C1 segment of cervical spinal cord (tissue), 14 donors: ENCODE measurements at regions not wholly inside any gene's neighbourhood (a gene's known extent, or its start where the extent isn't known, plus 50 kb on each side); places are given as distances from the start of the nearest gene placed in this dataset.

Source experiments
- DNase-seq, 14 donors: peaks; one replicate each; lab custom pipeline; 2025; lab: John Stamatoyannopoulos, UW

GRCh38 chr16:49081086-49081485, 200.6 kb downstream of the CBLN1 start:
- DNase-seq, result no peak

GRCh38 chr16:49078571-49078970, 203.1 kb downstream of the CBLN1 start:
- DNase-seq, result no peak

GRCh38 chr16:49078104-49078503, 203.5 kb downstream of the CBLN1 start:
- no peak for DNase-seq

GRCh38 chr16:49075709-49076108, 205.9 kb downstream of the CBLN1 start:
- no peak for DNase-seq

DNA sequence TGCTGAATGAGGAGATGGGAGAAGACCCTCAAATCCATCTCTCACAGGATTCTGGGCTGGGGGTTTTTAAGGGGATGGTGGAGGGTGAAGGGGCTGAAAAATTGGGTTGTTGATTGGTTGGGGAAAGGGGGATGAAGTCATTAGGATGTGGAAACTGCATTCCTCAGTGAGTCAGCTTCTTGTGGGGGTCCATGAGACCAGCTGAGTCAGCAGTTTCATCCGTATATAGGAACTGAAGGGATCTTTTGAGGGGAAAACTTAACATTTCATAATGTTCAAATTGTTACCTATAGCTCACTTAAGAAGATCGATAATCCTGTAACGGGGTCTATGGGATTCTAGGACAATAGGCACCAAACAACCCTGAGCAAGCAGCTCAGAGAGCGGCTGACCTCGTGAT, 213.4 kb downstream of the CBLN1 start:
- no peak for DNase-seq

- DNase-seq, result no peak
Measured at GRCh38 chr16:49067776-49068175, 213.9 kb downstream of the CBLN1 start.

GRCh38 chr16:49061137-49061714, 220.4 kb downstream of the CBLN1 start:
- peak in 1 of 14 donors; percentile 8 for DNase-seq

- DNase-seq, result no peak
Measured at GRCh38 chr16:49060728-49061127, 220.9 kb downstream of the CBLN1 start.

DNA sequence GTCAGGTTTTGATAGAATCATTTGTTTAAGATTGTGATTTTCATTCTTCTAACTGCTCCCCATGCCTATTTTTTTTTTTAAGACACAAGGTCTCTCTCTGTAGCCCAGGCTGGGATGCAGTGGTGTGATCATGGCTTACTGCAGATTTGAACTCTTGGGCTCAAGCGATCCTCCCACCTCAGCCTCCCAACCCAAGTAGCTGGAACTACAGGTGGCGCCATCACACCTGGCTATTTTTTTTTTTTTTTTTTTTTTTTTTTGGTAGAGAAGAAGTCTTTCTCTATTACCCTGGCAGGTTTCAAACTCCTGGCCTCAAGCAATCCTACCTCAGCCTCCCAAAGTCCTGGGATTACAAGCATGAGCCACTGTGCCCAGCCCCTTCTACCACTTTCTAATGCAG, 223.3 kb downstream of the CBLN1 start:
- no peak for DNase-seq

- DNase-seq, result no peak
Measured at GRCh38 chr16:49057936-49058335, 223.7 kb downstream of the CBLN1 start.

GRCh38 chr16:49057391-49057790, 224.2 kb downstream of the CBLN1 start:
- no peak for DNase-seq

GRCh38 chr16:49056546-49056945, 225.1 kb downstream of the CBLN1 start:
- no peak for DNase-seq

DNA sequence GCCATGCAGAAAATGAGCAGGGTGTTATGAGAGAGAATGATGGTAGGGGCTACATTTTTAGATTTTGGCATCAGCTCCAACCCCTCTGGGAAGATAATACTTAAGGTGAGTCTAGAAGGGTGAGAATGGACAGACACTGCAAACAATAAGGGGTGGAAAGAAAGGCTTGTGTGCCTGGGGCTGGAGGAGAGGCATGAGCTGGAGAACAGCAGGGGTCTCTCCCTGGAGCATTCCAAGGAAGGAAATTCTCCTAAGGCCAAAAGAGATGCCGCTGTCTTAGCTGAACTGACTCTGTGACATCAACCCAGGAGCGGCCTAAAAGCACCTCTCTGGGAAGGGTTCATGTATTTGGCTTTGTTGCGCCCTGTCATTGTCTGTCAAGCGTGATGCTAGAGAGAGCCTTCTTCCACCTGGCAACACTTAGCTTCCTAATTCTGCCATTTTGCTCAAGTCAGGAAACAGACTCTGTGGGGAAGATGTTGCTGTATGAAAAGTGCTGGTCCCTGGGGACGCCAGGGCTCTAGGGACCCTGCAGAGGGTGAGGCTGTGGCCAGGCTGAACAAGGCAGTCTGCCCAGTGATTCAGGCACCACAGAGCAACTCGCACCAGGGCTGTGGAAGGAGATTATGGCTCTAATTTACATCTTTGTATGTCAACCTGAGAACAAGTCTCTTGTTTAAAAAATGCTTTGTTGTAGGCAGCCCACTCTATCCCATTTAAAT, 225.7 kb downstream of the CBLN1 start:
- no peak for DNase-seq

DNA sequence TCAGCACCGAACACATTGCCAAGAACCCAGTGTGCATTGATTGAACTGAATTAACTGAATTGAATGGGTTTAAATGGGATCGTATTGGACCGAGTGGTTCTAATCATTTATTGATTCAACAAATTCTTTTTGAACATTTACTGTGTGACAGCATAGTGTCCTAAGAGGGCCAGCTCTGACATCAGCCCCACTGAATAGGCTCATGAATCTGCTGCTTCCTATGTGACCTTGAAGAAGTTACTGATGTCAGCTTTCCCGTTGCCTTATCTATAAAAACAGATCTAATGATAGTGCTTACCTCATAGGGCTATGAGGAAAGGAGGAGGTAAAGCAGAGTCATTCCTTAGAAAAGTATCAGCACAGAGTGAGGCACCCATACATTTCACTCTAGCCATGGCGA, 226.3 kb downstream of the CBLN1 start:
- DNase-seq, result no peak

- DNase-seq, result no peak
Measured at GRCh38 chr16:49054606-49055005, 227.0 kb downstream of the CBLN1 start.

GRCh38 chr16:49052846-49053245, 228.8 kb downstream of the CBLN1 start:
- no peak for DNase-seq

GRCh38 chr16:49051576-49051975, 230.1 kb downstream of the CBLN1 start:
- no peak for DNase-seq

DNA sequence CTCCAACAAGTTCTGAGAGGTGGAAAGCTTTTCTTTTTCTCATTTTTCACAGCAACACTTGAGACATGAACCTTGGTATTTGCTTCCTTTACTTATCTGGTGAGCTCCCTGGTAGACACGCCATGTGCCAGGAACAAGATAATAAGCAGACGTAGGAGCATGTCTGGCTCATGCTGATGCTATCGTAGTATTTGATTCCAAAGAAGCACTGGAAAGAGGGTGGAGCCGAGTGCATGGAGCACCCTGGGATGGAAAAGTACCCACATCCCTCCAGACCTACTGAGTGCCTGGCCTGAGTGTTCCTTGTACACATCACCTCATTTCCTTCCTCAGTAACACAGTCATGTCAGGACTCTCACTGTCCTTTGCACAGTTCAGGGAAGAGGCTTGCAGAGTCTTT, 231.0 kb downstream of the CBLN1 start:
- no peak for DNase-seq

DNA sequence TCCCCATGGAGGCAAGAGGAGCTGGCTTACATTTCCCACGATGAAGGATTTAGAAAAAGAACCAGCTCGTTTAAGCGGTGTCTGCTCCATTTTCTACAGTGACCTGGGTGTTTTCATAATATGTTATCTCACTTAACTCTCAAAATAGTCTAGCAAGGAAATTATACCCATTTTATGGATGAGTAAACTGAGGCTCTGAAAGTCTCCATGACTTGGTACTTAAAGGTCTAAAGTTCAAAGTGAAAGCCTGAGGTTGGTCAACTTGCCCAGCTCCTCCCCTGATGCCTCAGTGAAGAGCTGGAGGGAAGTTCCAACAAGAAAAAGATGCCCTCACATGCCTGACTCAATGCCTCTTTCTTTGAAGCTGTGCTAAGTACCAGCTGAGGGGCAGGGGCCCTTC, 232.0 kb downstream of the CBLN1 start:
- no peak for DNase-seq

DNA sequence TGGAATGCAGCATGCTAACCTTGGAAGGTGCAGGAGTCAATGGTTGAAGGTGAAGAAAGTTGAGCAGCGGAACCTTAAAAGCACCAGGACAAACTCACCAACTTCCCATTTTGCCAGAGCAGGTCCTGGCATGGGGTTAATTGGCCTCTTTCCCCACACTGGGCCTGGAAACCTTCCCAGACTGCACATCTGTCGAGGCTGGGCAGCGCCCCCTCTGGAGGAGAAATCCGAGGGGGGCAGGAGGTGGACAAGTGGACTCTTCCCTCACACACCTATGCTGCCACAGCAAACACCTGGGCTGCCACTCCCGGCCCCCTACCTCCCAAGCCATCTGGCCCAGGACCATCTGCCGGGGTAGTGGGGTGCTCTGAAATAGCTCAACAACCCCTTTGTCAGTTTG, 232.4 kb downstream of the CBLN1 start:
- peak in 3 of 14 donors; percentile 5 to 7 (median 5) for DNase-seq

DNA sequence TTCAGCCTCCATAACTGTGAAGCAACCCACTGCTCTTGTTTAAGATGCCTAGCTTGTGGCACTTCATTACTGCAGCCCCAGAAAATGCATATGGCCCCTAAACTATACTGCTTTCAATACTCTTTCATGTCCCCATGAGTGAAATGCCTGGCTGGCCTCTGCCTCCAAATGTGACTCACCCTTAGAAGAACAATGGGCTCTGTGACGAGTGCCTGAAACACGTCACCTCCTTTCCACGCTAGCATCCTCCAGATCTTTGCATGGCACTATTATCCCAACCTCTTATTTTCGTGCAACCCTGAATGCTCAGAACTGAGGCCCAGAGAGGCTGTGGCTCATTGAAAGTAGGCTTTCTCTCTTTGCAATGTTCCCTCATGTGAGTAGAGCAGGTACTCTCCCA, 233.1 kb downstream of the CBLN1 start:
- DNase-seq, result peak in 7 of 14 donors; percentile 1 to 31 (median 8)

- DNase-seq, result no peak
Measured at GRCh38 chr16:49036126-49036525, 245.5 kb downstream of the CBLN1 start.

- DNase-seq, result peak in 1 of 14 donors; percentile 24
Measured at GRCh38 chr16:49027420-49027819, 254.2 kb downstream of the CBLN1 start.
